Natural killer cell (primary cell): ENCODE measurements at regions not wholly inside any gene's neighbourhood (a gene's known extent, or its start where the extent isn't known, plus 50 kb on each side); places are given as distances from the start of the nearest gene placed in this dataset.
A peak's percentile ranks its signal among the peaks of the same experiment; 100 is the strongest.

Source experiments
- ATAC-seq, 3 donors: fragments of 150-1000 bp in 2 of 3; fragments of 200-7000 bp in 1 of 3; cut with Tn5 transposase; 1 replicate in 1 of 3; 2 replicates in 2 of 3; pipeline ENCODE4 v1.10.0; 2021; ENCODE audit warnings: mild to moderate bottlenecking in 2 of 3, moderate library complexity in 2 of 3
- DNase-seq, 2 donors: peaks; one replicate each; pipeline versions ENCODE4 v3.0.0 to v3.0.0-alpha.2; 2013 to 2021; ENCODE audit warnings: mixed read lengths in 1 of 2
- H3K27ac ChIP-seq: one replicate; pipeline ENCODE4 v1.5.1; 2013; ENCODE audit warnings: mild to moderate bottlenecking, low read length
- H3K27me3 ChIP-seq: one replicate; pipeline ENCODE4 v1.6.1; 2013; ENCODE audit warnings: low read length; ENCODE audit not compliant: control insufficient read depth, insufficient read depth
- H3K36me3 ChIP-seq: one replicate; pipeline ENCODE4 v1.6.1; 2013; ENCODE audit warnings: low read length; ENCODE audit not compliant: control insufficient read depth, insufficient read depth
- H3K4me1 ChIP-seq: one replicate; pipeline ENCODE4 v1.6.1; 2013; ENCODE audit warnings: low read length; ENCODE audit not compliant: control insufficient read depth, insufficient read depth
- H3K4me3 ChIP-seq: one replicate; pipeline ENCODE4 v1.5.1; 2013; ENCODE audit warnings: low read length
- H3K9me3 ChIP-seq: one replicate; pipeline ENCODE4 v1.6.1; 2013; ENCODE audit warnings: low read length; ENCODE audit not compliant: control insufficient read depth, insufficient read depth
- H3K27ac Mint-ChIP-seq, 2 donors: one replicate each; pipeline ENCODE4 v1.8.0; 2022; ENCODE audit warnings: mild to moderate bottlenecking in 2 of 2, mixed read lengths in 2 of 2, moderate library complexity in 1 of 2
- H3K27me3 Mint-ChIP-seq, 2 donors: one replicate each; pipeline ENCODE4 v1.8.0; 2022; ENCODE audit warnings: low read depth in 2 of 2, mixed read lengths in 2 of 2
- H3K36me3 Mint-ChIP-seq: one replicate; pipeline ENCODE4 v1.8.0; 2022; ENCODE audit warnings: mixed read lengths
- H3K4me1 Mint-ChIP-seq, 2 donors: one replicate each; pipeline ENCODE4 v1.8.0; 2022; ENCODE audit warnings: mixed read lengths in 2 of 2
- H3K4me3 Mint-ChIP-seq: one replicate; pipeline ENCODE4 v1.8.0; 2022; ENCODE audit warnings: mild to moderate bottlenecking, moderate library complexity, mixed read lengths
- H3K9me3 Mint-ChIP-seq, 2 donors: one replicate each; pipeline ENCODE4 v1.8.0; 2022; ENCODE audit warnings: mixed read lengths in 2 of 2
- CTCF ChIP-seq: fragments of 200-600 bp; IDR thresholded peaks from one replicate; pipeline ENCODE4 v1.8.0; 2022; ENCODE audit warnings: antibody characterized with exemption
- WGBS: methylation state at CpG from one replicate; pipeline ENCODE4 v1.1.7; 2013; ENCODE audit warnings: missing lambda C conversion rate; ENCODE audit not compliant: insufficient coverage; 5-methylcytosine and 5-hydroxymethylcytosine counted together
- intact Hi-C: fragments of 100-400 bp; cut with micrococcal nuclease; formaldehyde crosslinking; loops from one replicate; pipeline ENCODE4 v1.14.2; 2022

- no peak overlapping the region for H3K4me3 Mint-ChIP-seq
- intact Hi-C loops: no loop called here
- 88% methylated on average over 9 of the region's 10 CpGs for WGBS
- H3K36me3 ChIP-seq: no peaks in the 10 kb centered on the region
- H3K4me1 Mint-ChIP-seq: no peaks in the 10 kb centered on the region
- TF ChIP-seq CTCF: no peak
- no peaks in the 10 kb centered on the region for H3K27me3 Mint-ChIP-seq
- no peaks in the 10 kb centered on the region for H3K27me3 ChIP-seq
- H3K27ac ChIP-seq: no peak overlapping the region
- H3K27ac Mint-ChIP-seq: no peak overlapping the region
- DNase-seq (no peak), ATAC-seq (peak in 1 of 3 donors; percentile 8)
- no peaks in the 10 kb centered on the region for H3K4me1 ChIP-seq
- no peak overlapping the region for H3K4me3 ChIP-seq
- no peaks in the 10 kb centered on the region for H3K9me3 Mint-ChIP-seq
- H3K9me3 ChIP-seq: no peaks in the 10 kb centered on the region
- no peaks in the 10 kb centered on the region for H3K36me3 Mint-ChIP-seq
These were observed 196.9 kb downstream of the ADAMTS15 start for GRCh38 chr11:130645164-130645842.

GRCh38 chr11:130645843-130646197, 197.4 kb downstream of the ADAMTS15 start:
- Histone ChIP-seq H3K4me1 (no peaks in the 10 kb centered on the region), H3K36me3 (no peaks in the 10 kb centered on the region), H3K27ac (no peak overlapping the region), H3K27me3 (no peaks in the 10 kb centered on the region), H3K9me3 (no peaks in the 10 kb centered on the region), H3K4me3 (no peak overlapping the region)
- Mint-ChIP-seq H3K27me3 (no peaks in the 10 kb centered on the region), H3K4me3 (no peak overlapping the region), H3K36me3 (no peaks in the 10 kb centered on the region), H3K27ac (no peak overlapping the region), H3K4me1 (no peaks in the 10 kb centered on the region), H3K9me3 (no peaks in the 10 kb centered on the region)
- DNase-seq (no peak), ATAC-seq (no peak)
- WGBS: 95% methylated on average over 6 of the region's 6 CpGs
- no peak for TF ChIP-seq CTCF
- intact Hi-C loops: no loop called here

GRCh38 chr11:130646881-130647280, 198.4 kb downstream of the ADAMTS15 start:
- Mint-ChIP-seq H3K4me1 (no peaks in the 10 kb centered on the region), H3K9me3 (no peaks in the 10 kb centered on the region), H3K4me3 (no peak overlapping the region), H3K27ac (no peak overlapping the region), H3K27me3 (no peaks in the 10 kb centered on the region), H3K36me3 (no peaks in the 10 kb centered on the region)
- H3K9me3 ChIP-seq: no peaks in the 10 kb centered on the region
- no peak overlapping the region for H3K4me3 ChIP-seq
- H3K4me1 ChIP-seq: no peaks in the 10 kb centered on the region
- no peaks in the 10 kb centered on the region for H3K36me3 ChIP-seq
- no peak for ATAC-seq
- TF ChIP-seq CTCF: no peak
- H3K27me3 ChIP-seq: no peaks in the 10 kb centered on the region
- no peak overlapping the region for H3K27ac ChIP-seq
- DNase-seq: no peak
- 81% methylated on average over 3 of the region's 3 CpGs for WGBS
- intact Hi-C loops: no loop called here

GRCh38 chr11:130647371-130647770, 198.9 kb downstream of the ADAMTS15 start:
- Histone ChIP-seq H3K4me1 (no peaks in the 10 kb centered on the region), H3K9me3 (no peaks in the 10 kb centered on the region), H3K4me3 (no peak overlapping the region), H3K36me3 (no peaks in the 10 kb centered on the region), H3K27ac (no peak overlapping the region), H3K27me3 (no peaks in the 10 kb centered on the region)
- Mint-ChIP-seq H3K27me3 (no peaks in the 10 kb centered on the region), H3K27ac (no peak overlapping the region), H3K36me3 (no peaks in the 10 kb centered on the region), H3K4me1 (no peaks in the 10 kb centered on the region), H3K4me3 (no peak overlapping the region), H3K9me3 (no peaks in the 10 kb centered on the region)
- no peak for TF ChIP-seq CTCF
- no peak for ATAC-seq
- no peak for DNase-seq
- 91% methylated on average over 5 of the region's 5 CpGs for WGBS
- intact Hi-C loops: no loop called here
